Neural cell (in vitro differentiated cells): ENCODE measurements at regions not wholly inside any gene's neighbourhood (a gene's known extent, or its start where the extent isn't known, plus 50 kb on each side); places are given as distances from the start of the nearest gene placed in this dataset.

Source experiments
- H2AFZ ChIP-seq: fragments of 200-600, 300-800 bp; sonication (generic), shearing (Covaris generic); 2 replicates; pipeline ENCODE4 v1.6.0; 2014; ENCODE audit warnings: low read depth, mild to moderate bottlenecking, antibody characterized with exemption, low read length, moderate library complexity
- H3F3A ChIP-seq: fragments of 200-600 bp; shearing (Covaris generic); 2 replicates; pipeline ENCODE4 v1.6.1; 2016; ENCODE audit warnings: mild to moderate bottlenecking, moderate library complexity, mixed read lengths, antibody characterized with exemption, low read length; ENCODE audit not compliant: insufficient read depth, poor library complexity, severe bottlenecking
- H3K27ac ChIP-seq: fragments of 200-600, 300-800 bp; sonication (generic), shearing (Covaris generic); 2 replicates; pipeline ENCODE4 v1.5.1; 2014; ENCODE audit warnings: mild to moderate bottlenecking, low read length, moderate library complexity
- H3K27me3 ChIP-seq: fragments of 300-800, 200-600 bp; sonication (generic), shearing (Covaris generic); 2 replicates; pipeline ENCODE4 v1.6.0; 2014; ENCODE audit warnings: mild to moderate bottlenecking, low read depth, low read length, moderate library complexity; ENCODE audit not compliant: insufficient read depth
- H3K36me3 ChIP-seq: fragments of 300-800, 200-600 bp; sonication (generic), shearing (Covaris generic); 2 replicates; pipeline ENCODE4 v1.5.1; 2014; ENCODE audit warnings: mild to moderate bottlenecking, antibody characterized with exemption, low read length, moderate library complexity; ENCODE audit not compliant: insufficient read depth
- H3K4me2 ChIP-seq: fragments of 300-800, 200-600 bp; sonication (generic), shearing (Covaris generic); 2 replicates; pipeline ENCODE4 v1.6.0; 2014; ENCODE audit warnings: mild to moderate bottlenecking, low read length
- H3K4me3 ChIP-seq: fragments of 300-800, 200-600 bp; sonication (generic), shearing (Covaris generic); 2 replicates; pipeline ENCODE4 v1.5.1; 2014; ENCODE audit warnings: mild to moderate bottlenecking, low read length, moderate library complexity
- H3K79me2 ChIP-seq: fragments of 200-600 bp; shearing (Covaris generic); replicated peaks from 2 replicates; pipeline ENCODE4 v1.6.0; 2014; ENCODE audit warnings: mild to moderate bottlenecking, low read length, moderate library complexity; ENCODE audit not compliant: insufficient read depth
- H3K9ac ChIP-seq: fragments of 300-800, 200-600 bp; sonication (generic), shearing (Covaris generic); 2 replicates; pipeline ENCODE4 v1.6.1; 2016; ENCODE audit warnings: mild to moderate bottlenecking, low read length, mixed read lengths
- H3K9me2 ChIP-seq: fragments of 200-600 bp; shearing (Covaris generic); 2 replicates; pipeline ENCODE4 v1.6.1; 2016; ENCODE audit warnings: mild to moderate bottlenecking, low read length, mixed read lengths; ENCODE audit not compliant: insufficient read depth
- H3K9me3 ChIP-seq: fragments of 200-600, 300-800 bp; sonication (generic), shearing (Covaris generic); 2 replicates; pipeline ENCODE4 v1.6.1; 2016; ENCODE audit warnings: mild to moderate bottlenecking, mixed run types, low read length, moderate library complexity, mixed read lengths
- H4K20me1 ChIP-seq: fragments of 200-600 bp; shearing (Covaris generic); 2 replicates; pipeline ENCODE4 v1.6.1; 2016; ENCODE audit warnings: mild to moderate bottlenecking, mixed run types; ENCODE audit not compliant: insufficient read depth
- CTCF ChIP-seq: fragments of 450-650 bp; IDR thresholded peaks from 2 replicates; pipeline ENCODE4 v1.5.1; 2014; ENCODE audit warnings: antibody characterized with exemption, mild to moderate bottlenecking, moderate library complexity; ENCODE audit not compliant: poor library complexity, severe bottlenecking
- EP300 ChIP-seq: fragments of 450-650 bp; conservative IDR thresholded peaks from 2 replicates; pipeline ENCODE4 v1.6.1; 2014; ENCODE audit warnings: antibody characterized with exemption, mild to moderate bottlenecking, moderate library complexity; ENCODE audit not compliant: poor library complexity, severe bottlenecking
- EZH2 ChIP-seq: fragments of 200-600, 300-800 bp; shearing (Covaris generic), sonication (generic); IDR thresholded peaks from 2 replicates; pipeline ENCODE4 v1.6.1; 2014; ENCODE audit warnings: antibody characterized with exemption, low read length, borderline replicate concordance, mild to moderate bottlenecking; ENCODE audit not compliant: insufficient read depth, poor library complexity, severe bottlenecking
- MXI1 ChIP-seq: fragments of 450-650 bp; conservative IDR thresholded peaks from 2 replicates; pipeline ENCODE4 v1.6.1; 2014; ENCODE audit warnings: antibody characterized with exemption, mild to moderate bottlenecking; ENCODE audit not compliant: poor library complexity, severe bottlenecking
- POLR2AphosphoS5 ChIP-seq: IDR thresholded peaks from 2 replicates; pipeline ENCODE4 v1.6.1; 2012
- RAD21 ChIP-seq: fragments of 450-650 bp; conservative IDR thresholded peaks from 2 replicates; pipeline ENCODE4 v1.6.1; 2014; ENCODE audit warnings: antibody characterized with exemption, mild to moderate bottlenecking, moderate library complexity
- REST ChIP-seq: IDR thresholded peaks from 2 replicates; pipeline ENCODE4 v1.6.1; 2012; ENCODE audit warnings: borderline replicate concordance
- SMC3 ChIP-seq: fragments of 450-650 bp; conservative IDR thresholded peaks from 2 replicates; pipeline ENCODE4 v1.6.1; 2014; ENCODE audit warnings: antibody characterized with exemption, mild to moderate bottlenecking, moderate library complexity; ENCODE audit not compliant: poor library complexity
- TAF1 ChIP-seq: IDR thresholded peaks from 2 replicates; pipeline ENCODE4 v1.6.1; 2012; ENCODE audit warnings: low read depth

DNA sequence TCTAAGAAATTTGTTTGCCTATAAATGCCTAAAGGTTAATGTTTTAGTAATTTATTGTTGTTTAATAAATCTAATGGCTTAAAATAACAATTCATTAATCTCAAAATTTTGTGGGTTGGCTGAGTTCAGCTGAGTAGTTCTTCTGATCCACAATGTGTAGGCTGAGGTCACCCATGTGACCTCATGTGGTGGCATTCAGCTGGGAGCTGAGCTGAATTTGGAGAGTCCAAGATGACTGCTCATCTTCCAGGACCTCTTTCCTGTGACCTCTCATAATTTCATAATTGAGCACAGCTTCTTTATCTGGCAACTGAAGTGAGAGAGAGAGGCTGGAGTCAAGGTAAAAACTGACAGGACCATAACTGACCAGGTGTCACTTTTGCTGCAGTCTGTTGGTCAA is 132.4 kb downstream of the TXNL1 start:
- Histone ChIP-seq H3K4me2 (no peak overlapping the region), H3K9me2 (no peaks in the 10 kb centered on the region), H3F3A (no peaks in the 10 kb centered on the region), H3K27ac (no peak overlapping the region), H3K9ac (no peak overlapping the region), H3K79me2 (no peaks in the 10 kb centered on the region), H2AFZ (no peak overlapping the region), H3K4me3 (no peak overlapping the region), H3K9me3 (no peaks in the 10 kb centered on the region), H3K36me3 (no peaks in the 10 kb centered on the region), H3K27me3 (no peaks in the 10 kb centered on the region), H4K20me1 (no peaks in the 10 kb centered on the region)
- no peak for TF ChIP-seq CTCF
- TF ChIP-seq RAD21 = no peak
- TF ChIP-seq EZH2 = no peak
- no peak for TF ChIP-seq REST
- TF ChIP-seq POLR2AphosphoS5 = no peak
- TF ChIP-seq MXI1 = no peak
- TF ChIP-seq TAF1 = no peak
- TF ChIP-seq SMC3 = no peak
- TF ChIP-seq EP300 = no peak

DNA sequence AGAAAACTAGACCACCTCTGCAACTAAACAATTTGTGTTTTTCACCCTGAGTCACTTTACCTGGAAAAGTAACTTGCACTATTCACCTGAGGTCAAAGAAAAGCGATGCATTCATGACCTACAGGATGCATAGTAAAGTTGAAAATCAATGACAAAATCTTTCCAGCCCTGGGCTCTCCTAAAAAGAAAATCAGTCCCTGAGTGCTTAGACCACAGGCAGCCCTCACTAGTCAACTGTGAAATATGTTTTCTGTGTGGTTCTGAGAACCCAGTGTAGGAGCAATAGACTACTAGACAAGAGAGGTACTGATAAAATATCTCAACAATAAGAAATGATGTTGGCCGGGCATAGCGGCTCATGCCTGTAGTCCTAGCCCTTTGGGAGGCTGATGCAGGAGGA is 133.1 kb downstream of the TXNL1 start:
- H3K79me2 ChIP-seq = no peaks in the 10 kb centered on the region
- no peaks in the 10 kb centered on the region for H4K20me1 ChIP-seq
- no peak overlapping the region for H3K4me2 ChIP-seq
- H3K9ac ChIP-seq = no peak overlapping the region
- no peak overlapping the region for H3K27ac ChIP-seq
- H3F3A ChIP-seq = no peaks in the 10 kb centered on the region
- TF ChIP-seq MXI1 = no peak
- no peak for TF ChIP-seq POLR2AphosphoS5
- TF ChIP-seq CTCF = no peak
- no peak for TF ChIP-seq EZH2
- TF ChIP-seq RAD21 = no peak
- no peak for TF ChIP-seq EP300
- no peak for TF ChIP-seq TAF1
- TF ChIP-seq SMC3 = no peak
- no peaks in the 10 kb centered on the region for H3K9me2 ChIP-seq
- H3K9me3 ChIP-seq = no peaks in the 10 kb centered on the region
- H3K36me3 ChIP-seq = no peaks in the 10 kb centered on the region
- no peak overlapping the region for H3K4me3 ChIP-seq
- no peaks in the 10 kb centered on the region for H3K27me3 ChIP-seq
- no peak overlapping the region for H2AFZ ChIP-seq
